Activated T-helper 17 cell treated with anti-CD3 and anti-CD28 coated beads, Interleukin-2, amount 50 U/mL, for 72 hours (primary cell): ENCODE measurements at regions not wholly inside any gene's neighbourhood (a gene's known extent, or its start where the extent isn't known, plus 50 kb on each side); places are given as distances from the start of the nearest gene placed in this dataset.
A peak's percentile ranks its signal among the peaks of the same experiment; 100 is the strongest.

Experiments used
- ATAC-seq: fragments of 150-1000 bp; cut with Tn5 transposase; replicated peaks from 2 replicates; pipeline ENCODE4 v1.10.0; 2021; ENCODE audit warnings: mild to moderate bottlenecking, moderate library complexity
- H3K27ac Mint-ChIP-seq: one replicate; pipeline ENCODE4 v1.8.0; 2022; ENCODE audit warnings: mixed read lengths
- H3K27me3 Mint-ChIP-seq: one replicate; pipeline ENCODE4 v1.8.0; 2022; ENCODE audit warnings: mixed read lengths
- H3K36me3 Mint-ChIP-seq: one replicate; pipeline ENCODE4 v1.8.0; 2022; ENCODE audit warnings: low read depth, mild to moderate bottlenecking, mixed read lengths
- H3K4me1 Mint-ChIP-seq: one replicate; pipeline ENCODE4 v1.8.0; 2022; ENCODE audit warnings: mixed read lengths
- H3K4me3 Mint-ChIP-seq: one replicate; pipeline ENCODE4 v1.8.0; 2022; ENCODE audit warnings: mild to moderate bottlenecking, mixed read lengths
- H3K9me3 Mint-ChIP-seq: one replicate; pipeline ENCODE4 v1.8.0; 2022; ENCODE audit warnings: mixed read lengths

GRCh38 chr7:16071246-16071857, 350.0 kb downstream of the CRPPA start:
- Mint-ChIP-seq H3K4me3 (no peak overlapping the region), H3K36me3 (no peaks in the 10 kb centered on the region), H3K9me3 (no peaks in the 10 kb centered on the region), H3K4me1 (no peaks in the 10 kb centered on the region), H3K27me3 (no peaks in the 10 kb centered on the region), H3K27ac (no peak overlapping the region)
- ATAC-seq, result peak; percentile 37

GRCh38 chr7:16070806-16071205, 350.5 kb downstream of the CRPPA start:
- H3K36me3 Mint-ChIP-seq, result no peaks in the 10 kb centered on the region
- H3K27ac Mint-ChIP-seq, result no peak overlapping the region
- H3K9me3 Mint-ChIP-seq, result no peaks in the 10 kb centered on the region
- H3K27me3 Mint-ChIP-seq, result no peaks in the 10 kb centered on the region
- no peak for ATAC-seq
- H3K4me3 Mint-ChIP-seq, result no peak overlapping the region
- no peaks in the 10 kb centered on the region for H3K4me1 Mint-ChIP-seq

GRCh38 chr7:16069998-16070397, 351.3 kb downstream of the CRPPA start:
- Mint-ChIP-seq H3K27me3 (no peaks in the 10 kb centered on the region), H3K36me3 (no peaks in the 10 kb centered on the region), H3K9me3 (no peaks in the 10 kb centered on the region), H3K4me1 (no peaks in the 10 kb centered on the region), H3K27ac (no peak overlapping the region), H3K4me3 (no peak overlapping the region)
- ATAC-seq, result no peak

GRCh38 chr7:16068183-16068582, 353.2 kb downstream of the CRPPA start:
- Mint-ChIP-seq H3K4me3 (no peak overlapping the region), H3K9me3 (no peaks in the 10 kb centered on the region), H3K4me1 (peaks cover 5% of the 10 kb centered on the region), H3K27ac (no peak overlapping the region), H3K36me3 (no peaks in the 10 kb centered on the region), H3K27me3 (no peaks in the 10 kb centered on the region)
- ATAC-seq, result no peak

GRCh38 chr7:16067711-16068110, 353.6 kb downstream of the CRPPA start:
- Mint-ChIP-seq H3K27me3 (no peaks in the 10 kb centered on the region), H3K4me3 (no peak overlapping the region), H3K4me1 (peaks cover 5% of the 10 kb centered on the region), H3K36me3 (no peaks in the 10 kb centered on the region), H3K27ac (no peak overlapping the region), H3K9me3 (no peaks in the 10 kb centered on the region)
- no peak for ATAC-seq

GRCh38 chr7:16066805-16067459, 354.4 kb downstream of the CRPPA start:
- H3K4me3 Mint-ChIP-seq, result no peak overlapping the region
- H3K27me3 Mint-ChIP-seq, result no peaks in the 10 kb centered on the region
- H3K36me3 Mint-ChIP-seq, result no peaks in the 10 kb centered on the region
- no peak for ATAC-seq
- no peaks in the 10 kb centered on the region for H3K9me3 Mint-ChIP-seq
- no peak overlapping the region for H3K27ac Mint-ChIP-seq
- H3K4me1 Mint-ChIP-seq, result peaks cover 5% of the 10 kb centered on the region

GRCh38 chr7:16065939-16066338, 355.4 kb downstream of the CRPPA start:
- Mint-ChIP-seq H3K36me3 (no peaks in the 10 kb centered on the region), H3K4me1 (peaks cover 5% of the 10 kb centered on the region), H3K27ac (no peak overlapping the region), H3K9me3 (no peaks in the 10 kb centered on the region), H3K27me3 (no peaks in the 10 kb centered on the region), H3K4me3 (no peak overlapping the region)
- ATAC-seq, result no peak

- H3K27me3 Mint-ChIP-seq, result no peaks in the 10 kb centered on the region
- no peak for ATAC-seq
- no peaks in the 10 kb centered on the region for H3K9me3 Mint-ChIP-seq
Observed at GRCh38 chr7:16063716-16064675, 357.3 kb downstream of the CRPPA start.

GRCh38 chr7:16063221-16063620, 358.1 kb downstream of the CRPPA start:
- H3K27me3 Mint-ChIP-seq, result no peaks in the 10 kb centered on the region

More at GRCh38 chr7:16063716-16064675, 357.3 kb downstream of the CRPPA start:
- Mint-ChIP-seq H3K36me3 (no peaks in the 10 kb centered on the region), H3K27ac (no peak overlapping the region), H3K4me1 (peaks cover 5% of the 10 kb centered on the region), H3K4me3 (no peak overlapping the region)

GRCh38 chr7:16062269-16062668, 359.1 kb downstream of the CRPPA start:
- Mint-ChIP-seq H3K27ac (no peak overlapping the region), H3K9me3 (no peaks in the 10 kb centered on the region), H3K27me3 (no peaks in the 10 kb centered on the region), H3K36me3 (no peaks in the 10 kb centered on the region), H3K4me3 (no peak overlapping the region), H3K4me1 (peaks cover 5% of the 10 kb centered on the region)
- no peak for ATAC-seq

More at GRCh38 chr7:16063221-16063620, 358.1 kb downstream of the CRPPA start:
- no peaks in the 10 kb centered on the region for H3K36me3 Mint-ChIP-seq
- H3K9me3 Mint-ChIP-seq, result no peaks in the 10 kb centered on the region
- ATAC-seq, result no peak
- H3K27ac Mint-ChIP-seq, result no peak overlapping the region
- no peak overlapping the region for H3K4me3 Mint-ChIP-seq
- peaks cover 5% of the 10 kb centered on the region for H3K4me1 Mint-ChIP-seq

GRCh38 chr7:16061630-16062029, 359.7 kb downstream of the CRPPA start:
- H3K4me3 Mint-ChIP-seq, result no peak overlapping the region
- H3K9me3 Mint-ChIP-seq, result no peaks in the 10 kb centered on the region
- H3K27ac Mint-ChIP-seq, result no peak overlapping the region
- no peak for ATAC-seq
- H3K4me1 Mint-ChIP-seq, result peaks cover 5% of the 10 kb centered on the region
- no peaks in the 10 kb centered on the region for H3K27me3 Mint-ChIP-seq
- no peaks in the 10 kb centered on the region for H3K36me3 Mint-ChIP-seq

GRCh38 chr7:16061011-16061410, 360.3 kb downstream of the CRPPA start:
- no peak for ATAC-seq
- Mint-ChIP-seq H3K27me3 (no peaks in the 10 kb centered on the region), H3K4me1 (peaks cover 5% of the 10 kb centered on the region), H3K4me3 (no peak overlapping the region), H3K27ac (no peak overlapping the region), H3K9me3 (no peaks in the 10 kb centered on the region), H3K36me3 (no peaks in the 10 kb centered on the region)

GRCh38 chr7:16060502-16060901, 360.8 kb downstream of the CRPPA start:
- no peak for ATAC-seq
- Mint-ChIP-seq H3K4me1 (peaks cover 5% of the 10 kb centered on the region), H3K27me3 (no peaks in the 10 kb centered on the region), H3K27ac (no peak overlapping the region), H3K36me3 (no peaks in the 10 kb centered on the region), H3K4me3 (no peak overlapping the region), H3K9me3 (no peaks in the 10 kb centered on the region)

- H3K27me3 Mint-ChIP-seq, result no peaks in the 10 kb centered on the region
- no peak for ATAC-seq
- H3K27ac Mint-ChIP-seq, result no peak overlapping the region
- no peak overlapping the region for H3K4me3 Mint-ChIP-seq
- H3K9me3 Mint-ChIP-seq, result no peaks in the 10 kb centered on the region
- H3K4me1 Mint-ChIP-seq, result no peaks in the 10 kb centered on the region
- no peaks in the 10 kb centered on the region for H3K36me3 Mint-ChIP-seq
Observed at GRCh38 chr7:16055263-16055976, 365.9 kb downstream of the CRPPA start.
